HG03175 (cell line): ENCODE measurements at regions not wholly inside any gene's neighbourhood (a gene's known extent, or its start where the extent isn't known, plus 50 kb on each side); places are given as distances from the start of the nearest gene placed in this dataset.

ENCODE experiments used
- ATAC-seq: cut with Tn5 transposase; IDR thresholded peaks from one replicate; pipeline ENCODE4 v1.9.1; 2021; ENCODE audit warnings: mild to moderate bottlenecking, moderate library complexity; ENCODE audit not compliant: unreplicated experiment

- ATAC-seq: no peak
Measured at GRCh38 chr9:106403081-106403480, 459.9 kb upstream of the ZNF462 start.

GRCh38 chr9:106404137-106404536 lies 458.8 kb upstream of the ZNF462 start:
- ATAC-seq: no peak

GRCh38 chr9:106405871-106406435 lies 457.0 kb upstream of the ZNF462 start:
- ATAC-seq: no peak

GRCh38 chr9:106414042-106414441 lies 448.9 kb upstream of the ZNF462 start:
- ATAC-seq: no peak

- ATAC-seq: peak; percentile 37
Measured at GRCh38 chr9:106417685-106418084, 445.3 kb upstream of the ZNF462 start.

- no peak for ATAC-seq
Measured at GRCh38 chr9:106419829-106420228, 443.1 kb upstream of the ZNF462 start.

- ATAC-seq: peak; percentile 61
Measured at GRCh38 chr9:106420511-106420944, 442.4 kb upstream of the ZNF462 start.

- ATAC-seq: peak; percentile 60
Measured at GRCh38 chr9:106421772-106422171, 441.2 kb upstream of the ZNF462 start.

- no peak for ATAC-seq
Measured at GRCh38 chr9:106423575-106423974, 439.4 kb upstream of the ZNF462 start.

- no peak for ATAC-seq
Measured at GRCh38 chr9:106432631-106433030, 430.3 kb upstream of the ZNF462 start.

GRCh38 chr9:106438928-106439327 lies 424.0 kb upstream of the ZNF462 start:
- no peak for ATAC-seq

- no peak for ATAC-seq
Measured at GRCh38 chr9:106441283-106441682, 421.7 kb upstream of the ZNF462 start.

- no peak for ATAC-seq
Measured at GRCh38 chr9:106443520-106443919, 419.4 kb upstream of the ZNF462 start.

GRCh38 chr9:106445107-106445506 lies 417.9 kb upstream of the ZNF462 start:
- no peak for ATAC-seq

GRCh38 chr9:106449336-106449927 lies 413.5 kb upstream of the ZNF462 start:
- ATAC-seq: no peak

GRCh38 chr9:106450549-106450948 lies 412.4 kb upstream of the ZNF462 start:
- no peak for ATAC-seq

GRCh38 chr9:106451223-106451622 lies 411.7 kb upstream of the ZNF462 start:
- ATAC-seq: no peak

- no peak for ATAC-seq
Measured at GRCh38 chr9:106456581-106456980, 406.4 kb upstream of the ZNF462 start.

GRCh38 chr9:106467113-106467864 lies 395.7 kb upstream of the ZNF462 start:
- no peak for ATAC-seq

- no peak for ATAC-seq
Measured at GRCh38 chr9:106467865-106468164, 395.2 kb upstream of the ZNF462 start.

GRCh38 chr9:106468431-106468830 lies 394.5 kb upstream of the ZNF462 start:
- no peak for ATAC-seq

- no peak for ATAC-seq
Measured at GRCh38 chr9:106478312-106478711, 384.7 kb upstream of the ZNF462 start.
